NOMO-1 (cell line): ENCODE measurements at regions not wholly inside any gene's neighbourhood (a gene's known extent, or its start where the extent isn't known, plus 50 kb on each side); places are given as distances from the start of the nearest gene placed in this dataset.
A peak's percentile ranks its signal among the peaks of the same experiment; 100 is the strongest.

Experiments used
- DNase-seq, 2 experiments: peaks; one replicate each; lab custom pipeline; 2025; ENCODE audit not compliant: unreplicated experiment in 2 of 2; lab: John Stamatoyannopoulos, UW

DNA sequence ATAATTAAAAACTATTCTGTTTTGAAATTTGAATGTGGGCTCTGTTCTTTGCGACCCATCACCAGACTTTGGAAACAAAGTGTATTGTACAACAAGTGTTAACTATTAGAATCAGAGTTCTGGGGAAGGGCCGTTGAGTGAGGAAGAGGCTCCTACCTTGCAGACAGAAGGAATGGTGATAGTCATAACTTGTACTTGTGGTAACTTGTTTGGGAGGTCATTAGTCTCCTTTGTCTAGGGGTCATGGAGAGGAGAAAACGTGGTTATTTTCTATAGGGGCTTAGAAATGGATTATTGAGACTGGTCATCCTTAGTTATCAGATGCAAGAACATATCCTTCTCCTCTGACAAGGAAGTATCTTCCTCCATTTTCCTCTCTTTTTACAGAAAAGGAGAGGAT is 174.8 kb downstream of the BMP2 start:
- no peak for DNase-seq

DNA sequence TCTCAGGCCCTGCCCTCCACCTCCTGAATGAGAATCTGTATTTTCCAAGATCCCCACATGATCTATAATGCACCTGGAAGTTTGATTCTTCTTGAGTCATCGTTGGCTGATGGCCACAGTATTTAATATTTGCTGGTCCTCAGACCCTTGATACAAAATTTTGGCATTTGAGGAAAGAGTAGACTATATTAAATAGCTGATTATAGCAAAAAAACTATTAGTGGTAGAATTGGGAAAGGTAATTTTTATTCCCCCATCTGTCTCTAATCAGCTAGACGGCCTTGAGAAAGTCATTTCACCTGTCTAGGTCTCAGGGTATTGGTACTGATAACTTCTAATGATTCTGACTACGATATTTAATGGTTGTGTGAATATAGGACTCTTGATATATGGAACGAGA is 176.8 kb downstream of the BMP2 start:
- no peak for DNase-seq

DNA sequence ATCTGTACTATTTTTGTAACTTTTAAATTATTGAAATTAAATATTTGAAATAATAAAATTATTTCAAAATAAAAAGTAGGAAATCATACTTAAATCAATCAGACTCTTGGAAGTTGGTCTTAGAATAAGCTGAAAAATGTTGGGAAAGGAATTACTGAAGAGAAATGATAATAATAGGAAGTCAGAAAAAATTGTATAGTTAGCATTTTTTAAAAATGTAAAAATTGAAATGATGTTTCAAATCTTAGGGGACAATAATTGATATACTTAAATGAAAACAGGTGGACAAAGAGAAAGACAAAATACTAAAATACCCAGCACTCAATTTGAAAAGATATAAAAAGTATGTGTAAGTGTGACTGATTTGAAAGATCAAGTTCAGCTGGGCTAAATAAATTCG is 186.1 kb downstream of the BMP2 start:
- no peak for DNase-seq

DNA sequence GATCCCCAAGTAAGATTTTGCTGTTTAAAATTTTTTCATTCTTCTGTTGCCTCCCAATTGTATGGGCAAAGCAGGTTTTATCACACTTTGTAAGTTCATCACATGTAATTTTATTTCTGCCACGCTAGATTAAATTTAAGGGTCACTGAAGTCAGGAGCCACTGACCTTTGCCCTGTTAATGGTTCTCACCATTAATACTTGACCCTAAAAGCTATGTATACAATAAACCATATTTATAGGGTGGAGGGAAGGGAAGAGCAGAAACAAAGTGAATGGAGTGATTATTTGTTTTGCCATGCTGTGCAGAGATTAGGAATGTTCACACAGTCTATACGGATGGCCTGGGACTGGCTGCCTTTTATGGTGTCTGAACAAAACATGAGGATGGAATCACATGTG is 186.7 kb downstream of the BMP2 start:
- no peak for DNase-seq

DNA sequence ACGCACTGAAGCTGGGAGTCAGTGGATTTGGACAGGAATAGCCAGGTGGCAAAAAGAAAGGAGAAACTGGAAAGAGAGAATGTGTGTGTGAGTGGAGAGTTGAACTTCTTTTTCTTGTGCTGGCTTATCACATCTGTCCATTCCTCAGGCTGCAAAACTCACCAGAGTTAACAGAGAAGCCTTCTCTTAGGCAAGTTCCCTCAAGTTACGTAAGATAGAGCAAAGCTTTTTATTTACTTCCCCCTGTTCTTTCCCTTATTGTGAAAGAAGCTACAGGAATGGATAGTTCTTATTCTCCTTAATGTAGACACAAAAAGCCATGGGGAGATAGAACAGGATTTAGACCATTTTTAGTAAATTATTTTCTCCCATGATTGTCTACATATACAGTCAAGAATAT is 188.6 kb downstream of the BMP2 start:
- peak; percentile 62 to 85 for DNase-seq

DNA sequence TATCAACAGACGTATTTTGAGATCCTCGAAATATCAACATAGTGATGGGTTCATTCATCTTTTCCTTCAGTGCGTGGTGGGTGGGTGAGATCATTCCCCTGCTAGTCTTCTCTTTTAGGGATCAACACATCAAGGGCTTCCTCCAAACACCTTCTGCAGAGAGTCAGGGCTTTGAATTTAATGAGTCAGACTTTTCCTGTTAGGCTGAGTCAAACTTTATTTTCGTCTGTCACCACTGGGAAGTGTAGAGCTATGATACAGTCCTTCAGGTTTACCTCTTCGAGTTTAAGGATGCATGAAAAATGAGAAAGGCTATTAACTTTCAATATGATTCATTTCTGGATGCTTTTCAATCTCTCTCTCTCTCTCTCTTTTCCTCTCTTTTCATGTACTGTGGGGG is 189.1 kb downstream of the BMP2 start:
- DNase-seq: no peak

DNA sequence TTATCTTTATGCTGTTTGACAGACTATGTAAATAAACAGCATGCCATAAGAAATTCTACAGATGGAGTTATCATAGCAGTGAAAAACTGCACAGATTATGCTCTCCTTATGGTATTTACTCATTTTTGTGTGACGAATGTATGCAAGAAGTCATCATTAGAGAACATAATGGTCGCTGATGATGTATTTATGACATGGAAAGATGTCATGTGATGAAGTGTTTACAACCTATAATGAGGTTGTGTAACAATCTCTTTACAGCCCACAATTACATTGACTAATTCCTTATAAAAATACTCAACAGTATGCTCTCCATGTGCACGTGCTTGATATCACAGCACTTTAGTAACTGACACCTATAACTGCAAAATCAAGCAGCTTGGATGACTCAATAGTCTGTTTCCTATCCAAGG is 192.4 kb downstream of the BMP2 start:
- peak in 1 of 2 experiments; percentile 17 for DNase-seq

- no peak for DNase-seq
Observed at GRCh38 chr20:6966721-6967120, 199.2 kb downstream of the BMP2 start.

DNA sequence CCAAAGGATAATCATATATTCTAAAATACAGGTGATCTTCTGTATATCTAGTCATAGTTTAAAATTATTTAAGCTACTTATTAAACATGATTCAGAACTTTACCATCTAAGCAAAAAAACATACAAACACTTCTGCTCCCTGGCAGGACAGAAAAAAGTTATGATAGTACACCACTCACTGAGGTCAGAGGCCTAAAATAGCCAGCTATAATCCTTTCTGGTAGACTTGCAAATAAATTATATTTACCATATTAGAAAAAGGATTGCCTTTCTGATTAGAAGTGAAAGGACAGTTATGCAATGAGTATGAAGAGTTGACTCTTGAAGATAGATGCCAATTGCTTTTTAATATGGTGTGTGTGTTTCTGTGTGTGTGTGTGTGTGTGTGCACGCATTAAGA is 207.4 kb downstream of the BMP2 start:
- no peak for DNase-seq

DNA sequence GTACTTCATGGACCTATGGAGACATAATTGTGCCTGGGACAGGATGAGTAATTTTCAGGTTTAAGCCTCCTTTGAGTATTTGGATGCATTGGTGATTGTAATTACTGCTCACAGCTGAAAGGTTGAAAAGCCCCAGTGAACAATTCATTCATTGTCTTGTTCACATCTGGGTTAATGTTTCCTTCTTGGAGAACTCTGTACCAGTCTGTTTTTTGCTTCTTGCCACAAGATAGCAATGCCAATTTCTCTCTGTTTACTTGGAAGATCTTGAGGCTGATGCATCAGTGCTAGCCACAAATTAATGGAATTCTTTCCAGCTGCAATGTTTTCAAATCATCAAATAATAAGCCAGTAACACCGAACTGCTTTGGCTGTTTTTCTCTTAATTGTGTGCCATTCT is 207.8 kb downstream of the BMP2 start:
- no peak for DNase-seq

- peak; percentile 23 to 31 for DNase-seq
Observed at GRCh38 chr20:6976106-6976900, 208.8 kb downstream of the BMP2 start.

GRCh38 chr20:6979621-6980020 is 212.1 kb downstream of the BMP2 start:
- DNase-seq: no peak

DNA sequence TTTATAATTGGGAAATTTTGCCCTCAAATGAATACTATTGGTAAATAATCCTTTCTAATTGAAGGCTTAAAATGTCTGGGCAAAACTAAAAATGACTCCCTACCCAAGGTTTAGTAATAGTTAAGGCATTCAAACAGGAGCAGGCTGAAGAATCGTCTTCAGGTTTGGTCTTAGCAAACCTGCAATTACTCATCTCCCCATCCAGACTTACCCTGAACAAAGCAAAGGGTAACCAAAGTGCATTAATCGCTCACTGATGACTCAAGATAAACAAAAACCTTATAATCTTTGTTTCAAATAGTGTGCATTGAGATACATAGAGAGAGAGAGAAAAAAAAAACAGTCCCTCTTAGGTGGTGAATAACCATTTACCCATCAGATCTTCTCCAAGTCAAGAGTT is 225.5 kb downstream of the BMP2 start:
- no peak for DNase-seq

DNA sequence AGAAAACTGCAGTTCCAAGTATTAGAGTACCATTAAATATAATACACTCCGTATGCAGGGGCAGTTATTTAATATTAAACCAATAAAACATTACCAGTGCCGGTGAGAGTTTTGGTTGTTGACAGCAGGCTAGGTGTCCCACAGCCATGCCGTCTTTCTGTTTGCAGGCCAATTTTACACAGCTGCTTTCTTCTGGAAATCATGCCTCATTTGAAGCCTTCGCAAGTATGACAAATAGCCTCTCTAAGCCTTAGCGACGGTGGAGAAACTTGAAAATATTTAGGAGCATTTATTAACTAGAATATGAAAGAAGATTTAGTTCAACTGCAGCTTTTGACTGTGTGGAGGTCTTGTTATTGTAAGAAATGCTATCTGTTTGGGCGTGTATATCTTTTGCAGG is 226.0 kb downstream of the BMP2 start:
- DNase-seq: no peak

DNA sequence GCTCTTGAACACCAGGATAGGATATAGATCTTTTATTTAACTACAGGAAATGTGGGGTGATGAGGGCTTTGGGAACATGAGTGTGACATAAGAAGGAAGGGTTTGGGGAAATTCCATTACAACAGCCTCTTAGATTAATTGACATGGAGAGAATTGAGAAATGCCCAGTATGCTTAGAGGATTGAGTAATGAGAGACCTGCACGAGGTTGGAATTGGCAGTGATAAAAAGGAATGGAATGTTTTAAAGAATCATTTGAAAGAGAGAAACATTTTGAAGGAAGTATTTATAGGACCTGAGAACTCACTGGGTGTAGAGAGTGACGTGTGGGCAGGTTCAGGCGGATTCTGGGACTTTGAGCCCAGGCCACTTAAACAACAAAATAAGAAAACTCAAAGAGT is 227.0 kb downstream of the BMP2 start:
- DNase-seq: no peak

DNA sequence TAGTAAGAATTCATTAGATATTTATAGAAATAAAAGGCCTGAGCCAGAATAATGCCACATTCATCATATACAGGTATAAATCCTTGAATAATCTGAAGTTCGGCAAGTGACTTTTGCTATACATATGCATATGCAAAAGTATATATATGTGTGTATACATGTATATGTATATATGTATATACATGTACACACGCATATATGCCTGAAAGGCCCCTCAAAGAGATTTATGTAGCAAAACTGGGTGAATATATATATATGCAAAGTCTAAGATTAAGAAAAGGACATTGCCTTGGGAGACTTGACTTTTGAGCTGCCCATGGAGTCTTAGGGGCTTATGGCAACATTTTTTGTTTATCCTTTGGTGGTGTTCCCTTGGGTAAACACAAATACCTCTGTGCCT is 231.4 kb downstream of the BMP2 start:
- no peak for DNase-seq

DNA sequence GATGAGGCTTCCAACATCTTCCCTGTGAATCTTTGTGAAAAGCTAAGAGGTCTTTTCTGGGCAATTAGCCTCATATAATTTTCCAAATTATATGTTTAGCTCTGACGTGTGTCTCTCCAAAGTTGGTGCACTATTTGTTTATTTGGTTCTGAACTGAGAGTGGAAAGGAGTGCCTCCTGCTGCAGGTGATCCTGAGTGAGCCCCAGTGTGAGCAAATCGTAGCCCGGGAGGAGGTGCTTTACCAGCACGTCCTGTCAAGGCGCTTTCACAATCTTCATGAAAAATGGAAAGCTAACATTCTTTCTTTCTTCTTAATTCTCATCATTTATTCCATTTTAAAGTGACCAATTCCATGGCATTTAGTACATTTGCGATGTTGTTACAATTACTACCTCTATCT is 231.9 kb downstream of the BMP2 start:
- no peak for DNase-seq

- no peak for DNase-seq
Observed at GRCh38 chr20:7003598-7003997, 236.1 kb downstream of the BMP2 start.

GRCh38 chr20:7004801-7005200 is 237.3 kb downstream of the BMP2 start:
- DNase-seq: no peak

GRCh38 chr20:7010527-7010926 is 243.0 kb downstream of the BMP2 start:
- DNase-seq: peak; percentile 2 to 43

DNA sequence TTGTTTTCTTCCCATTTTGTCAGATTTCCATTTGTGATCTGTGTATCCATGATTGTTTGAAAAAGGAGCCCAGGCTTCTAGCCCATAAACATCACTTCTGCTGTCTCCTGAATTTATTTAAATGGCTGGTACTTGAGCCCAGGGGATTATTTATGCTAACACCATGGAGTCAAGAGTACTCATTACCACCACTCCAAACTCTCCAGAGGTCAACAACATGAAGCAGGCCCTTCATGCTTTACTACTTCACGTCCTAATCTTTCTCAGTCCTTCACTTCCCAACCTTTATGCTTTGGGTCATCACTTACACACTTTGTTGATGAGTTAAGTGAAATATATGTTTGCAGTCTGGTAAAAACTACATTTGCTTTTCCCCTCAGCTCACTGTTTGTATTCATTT is 247.8 kb downstream of the BMP2 start:
- DNase-seq: no peak

DNA sequence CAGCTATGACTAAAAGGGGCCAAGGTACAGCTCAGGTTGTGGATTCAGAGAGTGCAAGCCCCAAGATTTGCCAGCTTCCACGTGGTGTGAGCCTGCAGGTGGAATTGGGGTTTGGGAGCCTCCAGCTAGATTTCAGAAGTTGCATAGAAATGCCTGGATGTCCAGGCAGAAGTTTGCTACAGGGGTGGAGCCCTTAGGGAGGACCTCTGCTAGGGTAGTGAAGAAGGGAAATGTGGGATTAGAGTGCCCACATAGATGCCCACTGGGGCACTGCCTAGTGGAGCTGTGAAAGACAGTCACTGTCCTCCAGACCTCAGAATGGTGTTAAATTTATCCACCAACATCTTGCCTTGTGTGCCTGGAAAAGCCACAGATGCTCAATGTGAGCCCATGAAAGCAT is 255.1 kb downstream of the BMP2 start:
- DNase-seq: no peak

DNA sequence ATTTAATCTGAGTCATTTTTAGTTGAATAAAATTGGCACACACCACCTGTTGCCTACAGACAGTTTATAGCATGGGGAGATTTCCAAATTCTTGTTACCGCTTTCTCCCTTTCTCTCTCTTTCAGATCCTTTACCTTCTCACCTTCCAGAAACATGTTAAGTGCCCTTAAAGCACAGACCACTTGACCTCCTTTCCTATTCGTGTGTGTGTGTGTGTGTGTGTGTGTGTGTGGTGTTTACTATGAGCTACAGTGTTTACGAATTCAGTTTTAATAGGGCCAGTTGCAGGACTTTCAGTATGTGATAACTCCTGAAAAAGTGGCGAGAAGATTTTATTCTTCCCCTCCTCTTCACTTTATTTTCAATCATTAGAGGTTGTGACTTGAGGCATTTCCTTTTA is 258.1 kb downstream of the BMP2 start:
- DNase-seq: no peak
